A549 (cell line): ENCODE measurements at regions not wholly inside any gene's neighbourhood (a gene's known extent, or its start where the extent isn't known, plus 50 kb on each side); places are given as distances from the start of the nearest gene placed in this dataset.

Experiments used
- ATAC-seq, 2 experiments: fragments of 200-7000 bp in 1 of 2; fragments of >200 bp in 1 of 2; cut with Nextera tagmentation in 1 of 2; cut with Tn5 transposase in 1 of 2; 3 replicates each; pipeline versions ENCODE4 v1.8.0 to v1.9.1; 2018 to 2020; ENCODE audit warnings: mild to moderate bottlenecking in 1 of 2, moderate library complexity in 1 of 2
- CTCF ChIA-PET: fragments of 300-600 bp; sonication (Branson Sonifier 250); formaldehyde crosslinking; extraction: SDS; loops from one replicate; lab custom pipeline; 2021; ENCODE audit warnings: antibody characterized with exemption, inconsistent platforms; lab: Yijun Ruan, JAX
- POLR2A ChIA-PET: fragments of 350-600 bp; formaldehyde crosslinking; extraction: SDS; loops from one replicate; lab custom pipeline; 2021; ENCODE audit warnings: antibody characterized with exemption, inconsistent platforms; lab: Yijun Ruan, JAX
- DNase-seq, 2 experiments: peaks; one replicate each; pipeline versions ENCODE4 v3.0.0 to v3.0.0-alpha.2; 2011 to 2016; ENCODE audit warnings: low read depth in 1 of 2, low spot score in 1 of 2
- FAIRE-seq: peaks from 2 replicates; lab custom pipeline; 2011; peaks lifted over from hg19 to GRCh38; lab: Jason Lieb, UNC
- H3K27ac ChIP-seq, 2 experiments: fragments of >200 bp; sonication (Bioruptor Twin); formaldehyde crosslinking; 3 replicates each; pipeline ENCODE4 v1.5.1; 2016 to 2017
- H3K4me1 ChIP-seq: fragments of >200 bp; sonication (Bioruptor Twin); formaldehyde crosslinking; 3 replicates; pipeline ENCODE4 v1.6.1; 2016
- H3K4me2 ChIP-seq: fragments of >200 bp; sonication (Bioruptor Twin); formaldehyde crosslinking; 3 replicates; pipeline ENCODE4 v1.6.1; 2016
- H3K4me3 ChIP-seq: fragments of >200 bp; sonication (Bioruptor Twin); formaldehyde crosslinking; 3 replicates; pipeline ENCODE4 v1.5.1; 2016
- H3K9me3 ChIP-seq: fragments of >200 bp; sonication (Bioruptor Twin); formaldehyde crosslinking; 3 replicates; pipeline ENCODE4 v1.6.1; 2016
- CBX8 ChIP-seq: fragments of 200-600 bp; sonication (generic); IDR thresholded peaks from 2 replicates; pipeline ENCODE4 v1.6.1; 2016
- CEBPB ChIP-seq, 2 experiments: fragments of >200 bp in 1 of 2; sonication (Bioruptor Twin) in 1 of 2; formaldehyde crosslinking in 1 of 2; IDR thresholded peaks; 2 replicates each; pipeline ENCODE4 v1.6.1; 2012 to 2016
- CHD2 ChIP-seq: fragments of 150-350 bp; IDR thresholded peaks from 2 replicates; pipeline ENCODE4 v1.6.1; 2014; ENCODE audit warnings: low read length; ENCODE audit not compliant: partially characterized antibody
- CHD4 ChIP-seq: fragments of 200-600 bp; sonication (generic); IDR thresholded peaks from 2 replicates; pipeline ENCODE4 v1.6.1; 2016; ENCODE audit warnings: antibody characterized with exemption, mild to moderate bottlenecking, borderline replicate concordance
- EHF ChIP-seq: fragments of 250-450 bp; sonication (Bioruptor Pico); IDR thresholded peaks from 2 replicates; pipeline ENCODE4 v1.5.0; 2020; ENCODE audit warnings: mild to moderate bottlenecking
- EHMT2 ChIP-seq: fragments of 200-600 bp; sonication (generic); IDR thresholded peaks from 2 replicates; pipeline ENCODE4 v1.6.1; 2016; ENCODE audit warnings: antibody characterized with exemption, low read depth, mild to moderate bottlenecking, moderate library complexity
- EP300 ChIP-seq, 2 experiments: fragments of >200 bp; sonication (Bioruptor Twin); formaldehyde crosslinking; IDR thresholded peaks; 2 replicates in 1 of 2; 3 replicates in 1 of 2; pipeline ENCODE4 v1.6.1; 2016 to 2017
- ESRRA ChIP-seq: fragments of 150-350 bp; IDR thresholded peaks from 2 replicates; pipeline ENCODE4 v1.6.1; 2014; ENCODE audit warnings: mild to moderate bottlenecking, low read length, borderline replicate concordance
- FOSB ChIP-seq: fragments of 250-450 bp; sonication (Bioruptor Pico); IDR thresholded peaks from 2 replicates; pipeline ENCODE4 v1.5.0; 2020; ENCODE audit warnings: mild to moderate bottlenecking, moderate library complexity
- FOSL2 ChIP-seq, 2 experiments: fragments of 450-650 bp in 1 of 2; fragments of >200 bp in 1 of 2; sonication (Bioruptor Twin) in 1 of 2; formaldehyde crosslinking; IDR thresholded peaks; 2 replicates each; pipeline versions ENCODE4 v1.5.0 to v1.6.1; 2016 to 2020; ENCODE audit warnings: mild to moderate bottlenecking in 1 of 2, moderate library complexity in 1 of 2
- HEYL ChIP-seq: fragments of 250-450 bp; sonication (Bioruptor Pico); IDR thresholded peaks from 2 replicates; pipeline ENCODE4 v1.8.0; 2021; ENCODE audit warnings: mild to moderate bottlenecking, moderate library complexity
- JUNB ChIP-seq: fragments of >200 bp; sonication (Bioruptor Twin); formaldehyde crosslinking; IDR thresholded peaks from 2 replicates; pipeline ENCODE4 v1.6.1; 2016
- KDM1A ChIP-seq: fragments of 200-600 bp; sonication (generic); IDR thresholded peaks from 2 replicates; pipeline ENCODE4 v1.6.1; 2016; ENCODE audit warnings: low read depth, mild to moderate bottlenecking
- KDM5A ChIP-seq: fragments of 200-600 bp; sonication (generic); IDR thresholded peaks from 2 replicates; pipeline ENCODE4 v1.6.1; 2016; ENCODE audit warnings: antibody characterized with exemption, mild to moderate bottlenecking
- MAZ ChIP-seq: fragments of 150-350 bp; IDR thresholded peaks from 2 replicates; pipeline ENCODE4 v1.6.1; 2014; ENCODE audit warnings: antibody characterized with exemption, low read depth, low read length, borderline replicate concordance
- NFE2L2 ChIP-seq: fragments of 150-350 bp; conservative IDR thresholded peaks from 2 replicates; pipeline ENCODE4 v1.6.1; 2014; ENCODE audit warnings: low read length
- NPAS2 ChIP-seq: fragments of 250-450 bp; sonication (Bioruptor Pico); IDR thresholded peaks from 2 replicates; pipeline ENCODE4 v1.8.0; 2022; ENCODE audit warnings: mild to moderate bottlenecking, moderate library complexity, borderline replicate concordance
- POLR2A ChIP-seq: IDR thresholded peaks from 2 replicates; pipeline ENCODE4 v1.6.1; 2012; ENCODE audit warnings: mild to moderate bottlenecking, low read length
- POLR2AphosphoS2 ChIP-seq: conservative IDR thresholded peaks from 2 replicates; pipeline ENCODE4 v1.6.1; 2012; ENCODE audit warnings: low read length, improper control_type of control experiment, inconsistent platforms
- RAD21 ChIP-seq, 2 experiments: fragments of >200 bp in 1 of 2; sonication (Bioruptor Twin) in 1 of 2; formaldehyde crosslinking in 1 of 2; IDR thresholded peaks in 1 of 2; conservative IDR thresholded peaks in 1 of 2; 2 replicates in 1 of 2; 3 replicates in 1 of 2; pipeline ENCODE4 v1.6.1; 2012 to 2018; ENCODE audit warnings: inconsistent platforms in 1 of 2
- SMC3 ChIP-seq: fragments of >200 bp; sonication (Bioruptor Twin); formaldehyde crosslinking; IDR thresholded peaks from 3 replicates; pipeline ENCODE4 v1.6.1; 2018; ENCODE audit warnings: inconsistent platforms
- SREBF2 ChIP-seq: fragments of 450-650 bp; IDR thresholded peaks from 2 replicates; pipeline ENCODE4 v1.6.1; 2014; ENCODE audit warnings: mild to moderate bottlenecking, moderate library complexity
- TFCP2L1 ChIP-seq: fragments of 250-450 bp; sonication (Bioruptor Pico); IDR thresholded peaks from 2 replicates; pipeline ENCODE4 v1.5.0; 2021; ENCODE audit warnings: mild to moderate bottlenecking
- TP53 ChIP-seq: fragments of 250-450 bp; sonication (Bioruptor Pico); IDR thresholded peaks from 2 replicates; pipeline ENCODE4 v1.5.0; 2021; ENCODE audit warnings: mild to moderate bottlenecking, moderate library complexity
- ZFP36 ChIP-seq: fragments of 450-650 bp; IDR thresholded peaks from 2 replicates; pipeline ENCODE4 v1.6.1; 2014; ENCODE audit warnings: borderline replicate concordance; ENCODE audit not compliant: partially characterized antibody
- ZNF302 ChIP-seq: fragments of 250-450 bp; sonication (Bioruptor Pico); IDR thresholded peaks from 2 replicates; pipeline ENCODE4 v1.9.0; 2021; ENCODE audit warnings: inconsistent platforms, mild to moderate bottlenecking, moderate library complexity
- WGBS: methylation state at CpG from one replicate; pipeline ENCODE4 v1.1.6; 2017; ENCODE audit errors: missing lambda C conversion rate; 5-methylcytosine and 5-hydroxymethylcytosine counted together
- TF ChIP-seq, protein P1 (sequence below): IDR thresholded peaks from 2 replicates; pipeline ENCODE4 v1.6.1; 2012; ENCODE audit warnings: low read depth, borderline replicate concordance
- TF ChIP-seq, protein P2 (sequence below): fragments of 200-600 bp; sonication (generic); IDR thresholded peaks from 2 replicates; pipeline ENCODE4 v1.6.1; 2016; ENCODE audit warnings: antibody characterized with exemption, mild to moderate bottlenecking, moderate library complexity
- TF ChIP-seq, protein P3 (sequence below): fragments of 250-450 bp; sonication (Bioruptor Pico); IDR thresholded peaks from 2 replicates; pipeline ENCODE4 v1.5.0; 2020; ENCODE audit warnings: low read depth, mild to moderate bottlenecking, moderate library complexity
- TF ChIP-seq, protein P4 (sequence below): IDR thresholded peaks from 2 replicates; pipeline ENCODE4 v1.6.1; 2012
- TF ChIP-seq, protein P5 (sequence below): fragments of >200 bp; sonication (Bioruptor Twin); formaldehyde crosslinking; IDR thresholded peaks from 2 replicates; pipeline ENCODE4 v1.6.1; 2016
- TF ChIP-seq, protein P6 (sequence below): IDR thresholded peaks from 2 replicates; pipeline ENCODE4 v1.6.1; 2012
- TF ChIP-seq, protein P7 (sequence below): fragments of >200 bp; sonication (Bioruptor Twin); formaldehyde crosslinking; IDR thresholded peaks from 3 replicates; pipeline ENCODE4 v1.6.1; 2016

DNA sequence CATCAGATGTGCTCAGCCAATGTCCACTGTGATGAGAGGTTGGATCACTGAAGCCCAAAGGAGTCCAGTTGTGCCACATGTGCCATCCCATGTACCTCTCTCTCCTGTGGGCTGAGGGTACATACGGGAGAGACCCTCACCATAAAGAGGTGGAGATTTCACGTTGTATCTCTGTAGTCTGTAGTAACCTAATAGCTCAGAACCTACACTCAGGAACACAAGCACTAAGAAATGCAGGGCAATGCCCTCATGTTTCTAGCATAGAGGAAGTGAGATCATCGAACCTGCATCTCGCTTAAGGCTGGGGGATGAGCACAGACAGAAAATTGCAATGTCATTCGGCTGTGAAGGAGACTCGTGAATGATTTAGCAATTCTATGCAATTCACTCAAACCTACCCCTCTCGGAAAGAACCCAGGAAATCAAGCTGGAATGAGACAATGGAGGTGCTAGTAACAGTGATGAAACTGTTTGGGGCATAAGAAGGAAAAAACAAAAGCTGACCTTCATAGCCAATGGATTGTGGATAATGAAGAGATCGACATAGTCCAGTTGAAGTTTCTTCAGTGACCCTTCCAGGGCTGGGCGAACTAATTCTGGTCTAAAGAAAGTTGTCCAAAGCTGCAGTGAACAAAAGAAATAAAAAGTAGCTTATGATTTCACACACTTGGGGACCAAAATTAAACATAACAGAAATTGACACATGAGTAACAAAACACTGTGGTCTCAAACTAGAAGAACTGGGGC lies 80.3 kb upstream of the UCN3 start:
- ChIA-PET POLR2A (interaction anchor here (1.1 to 1.4 kb wide), 3 partner anchors 188 to 337 kb away, joined by 3 to 8 read pairs (median 4); partner anchors contain the start of gene AKR1C3), CTCF (interaction anchor here (0.6 to 5.3 kb wide), 24 partner anchors 10 to 470 kb away, joined by 3 to 68 read pairs (median 4); no protein-coding TSS in a partner anchor)
- Histone ChIP-seq H3K4me3 (no peak overlapping the region), H3K4me1 (peaks cover 41% of the 10 kb centered on the region), H3K4me2 (peak overlapping the region; percentile 56), H3K27ac (peak overlapping the region; percentile 96 to 97), H3K9me3 (peaks cover 46% of the 10 kb centered on the region)
- ATAC-seq = peak; percentile 89 to 92
- peak; percentile 77 to 95 for DNase-seq
- FAIRE-seq = peak; percentile 76
- WGBS = 9% methylated on average over 9 of the region's 9 CpGs
- no peak for TF ChIP-seq MAZ
- peak; percentile 99 for TF ChIP-seq NFE2L2
- TF ChIP-seq EHMT2 = no peak
- TF ChIP-seq CHD2 = peak; percentile 28
- TF ChIP-seq ESRRA = no peak
- TF ChIP-seq SREBF2 = no peak
- no peak for TF ChIP-seq POLR2AphosphoS2
- peak; percentile 19 to 46; a peak in 3 of 5 replicates for TF ChIP-seq RAD21 (conservative IDR thresholded peaks at IDR 0.05 in 1 of 2, IDR thresholded peaks at IDR 0.05 in 1 of 2)
- no peak for TF ChIP-seq CBX8
- no peak for TF ChIP-seq ZNF302 (CRISPR knock-in tag)
- no peak for TF ChIP-seq ZFP36
- TF ChIP-seq, protein P1, sequence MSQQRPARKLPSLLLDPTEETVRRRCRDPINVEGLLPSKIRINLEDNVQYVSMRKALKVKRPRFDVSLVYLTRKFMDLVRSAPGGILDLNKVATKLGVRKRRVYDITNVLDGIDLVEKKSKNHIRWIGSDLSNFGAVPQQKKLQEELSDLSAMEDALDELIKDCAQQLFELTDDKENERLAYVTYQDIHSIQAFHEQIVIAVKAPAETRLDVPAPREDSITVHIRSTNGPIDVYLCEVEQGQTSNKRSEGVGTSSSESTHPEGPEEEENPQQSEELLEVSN = peak; percentile 59; the same call in 1 of the 2 replicates
- TF ChIP-seq EHF (CRISPR knock-in tag) = no peak; the same call in 1 of the 2 replicates
- TF ChIP-seq, protein P2, sequence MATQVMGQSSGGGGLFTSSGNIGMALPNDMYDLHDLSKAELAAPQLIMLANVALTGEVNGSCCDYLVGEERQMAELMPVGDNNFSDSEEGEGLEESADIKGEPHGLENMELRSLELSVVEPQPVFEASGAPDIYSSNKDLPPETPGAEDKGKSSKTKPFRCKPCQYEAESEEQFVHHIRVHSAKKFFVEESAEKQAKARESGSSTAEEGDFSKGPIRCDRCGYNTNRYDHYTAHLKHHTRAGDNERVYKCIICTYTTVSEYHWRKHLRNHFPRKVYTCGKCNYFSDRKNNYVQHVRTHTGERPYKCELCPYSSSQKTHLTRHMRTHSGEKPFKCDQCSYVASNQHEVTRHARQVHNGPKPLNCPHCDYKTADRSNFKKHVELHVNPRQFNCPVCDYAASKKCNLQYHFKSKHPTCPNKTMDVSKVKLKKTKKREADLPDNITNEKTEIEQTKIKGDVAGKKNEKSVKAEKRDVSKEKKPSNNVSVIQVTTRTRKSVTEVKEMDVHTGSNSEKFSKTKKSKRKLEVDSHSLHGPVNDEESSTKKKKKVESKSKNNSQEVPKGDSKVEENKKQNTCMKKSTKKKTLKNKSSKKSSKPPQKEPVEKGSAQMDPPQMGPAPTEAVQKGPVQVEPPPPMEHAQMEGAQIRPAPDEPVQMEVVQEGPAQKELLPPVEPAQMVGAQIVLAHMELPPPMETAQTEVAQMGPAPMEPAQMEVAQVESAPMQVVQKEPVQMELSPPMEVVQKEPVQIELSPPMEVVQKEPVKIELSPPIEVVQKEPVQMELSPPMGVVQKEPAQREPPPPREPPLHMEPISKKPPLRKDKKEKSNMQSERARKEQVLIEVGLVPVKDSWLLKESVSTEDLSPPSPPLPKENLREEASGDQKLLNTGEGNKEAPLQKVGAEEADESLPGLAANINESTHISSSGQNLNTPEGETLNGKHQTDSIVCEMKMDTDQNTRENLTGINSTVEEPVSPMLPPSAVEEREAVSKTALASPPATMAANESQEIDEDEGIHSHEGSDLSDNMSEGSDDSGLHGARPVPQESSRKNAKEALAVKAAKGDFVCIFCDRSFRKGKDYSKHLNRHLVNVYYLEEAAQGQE = no peak
- no peak for TF ChIP-seq KDM5A
- TF ChIP-seq KDM1A = no peak
- no peak for TF ChIP-seq HEYL (CRISPR knock-in tag)
- TF ChIP-seq, protein P3, sequence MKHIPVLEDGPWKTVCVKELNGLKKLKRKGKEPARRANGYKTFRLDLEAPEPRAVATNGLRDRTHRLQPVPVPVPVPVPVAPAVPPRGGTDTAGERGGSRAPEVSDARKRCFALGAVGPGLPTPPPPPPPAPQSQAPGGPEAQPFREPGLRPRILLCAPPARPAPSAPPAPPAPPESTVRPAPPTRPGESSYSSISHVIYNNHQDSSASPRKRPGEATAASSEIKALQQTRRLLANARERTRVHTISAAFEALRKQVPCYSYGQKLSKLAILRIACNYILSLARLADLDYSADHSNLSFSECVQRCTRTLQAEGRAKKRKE (CRISPR knock-in tag) = peak; percentile 89; the same call in 1 of the 2 replicates
- no peak for TF ChIP-seq FOSL2 (IDR thresholded peaks at IDR 0.05)
- peak; percentile 67 for TF ChIP-seq FOSL2 (CRISPR knock-in tag; IDR thresholded peaks at IDR 0.05)
- TF ChIP-seq, protein P4, sequence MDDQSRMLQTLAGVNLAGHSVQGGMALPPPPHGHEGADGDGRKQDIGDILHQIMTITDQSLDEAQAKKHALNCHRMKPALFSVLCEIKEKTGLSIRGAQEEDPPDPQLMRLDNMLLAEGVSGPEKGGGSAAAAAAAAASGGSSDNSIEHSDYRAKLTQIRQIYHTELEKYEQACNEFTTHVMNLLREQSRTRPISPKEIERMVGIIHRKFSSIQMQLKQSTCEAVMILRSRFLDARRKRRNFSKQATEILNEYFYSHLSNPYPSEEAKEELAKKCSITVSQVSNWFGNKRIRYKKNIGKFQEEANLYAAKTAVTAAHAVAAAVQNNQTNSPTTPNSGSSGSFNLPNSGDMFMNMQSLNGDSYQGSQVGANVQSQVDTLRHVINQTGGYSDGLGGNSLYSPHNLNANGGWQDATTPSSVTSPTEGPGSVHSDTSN = no peak
- peak; percentile 18; the same call in 1 of the 3 replicates for TF ChIP-seq SMC3
- TF ChIP-seq, protein P5, sequence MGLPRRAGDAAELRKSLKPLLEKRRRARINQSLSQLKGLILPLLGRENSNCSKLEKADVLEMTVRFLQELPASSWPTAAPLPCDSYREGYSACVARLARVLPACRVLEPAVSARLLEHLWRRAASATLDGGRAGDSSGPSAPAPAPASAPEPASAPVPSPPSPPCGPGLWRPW = peak; percentile 67; the same call in 1 of the 2 replicates
- 0 out of 2 replicates have a peak, but pooled peaks have one; percentile 38 for TF ChIP-seq JUNB
- no peak; the same call in 1 of the 2 replicates for TF ChIP-seq POLR2A
- peak; percentile 88 to 91 for TF ChIP-seq CEBPB (IDR thresholded peaks at IDR 0.05)
- TF ChIP-seq TFCP2L1 (CRISPR knock-in tag) = no peak
- TF ChIP-seq TP53 (CRISPR knock-in tag) = peak; percentile 44; the same call in 1 of the 2 replicates
- TF ChIP-seq EP300 (IDR thresholded peaks at IDR 0.05) = peak; percentile 83 to 86; a peak in 3 of 5 replicates
- no peak for TF ChIP-seq NPAS2 (CRISPR knock-in tag)
- TF ChIP-seq, protein P6, sequence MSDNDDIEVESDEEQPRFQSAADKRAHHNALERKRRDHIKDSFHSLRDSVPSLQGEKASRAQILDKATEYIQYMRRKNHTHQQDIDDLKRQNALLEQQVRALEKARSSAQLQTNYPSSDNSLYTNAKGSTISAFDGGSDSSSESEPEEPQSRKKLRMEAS = peak; percentile 79
- TF ChIP-seq, protein P7, sequence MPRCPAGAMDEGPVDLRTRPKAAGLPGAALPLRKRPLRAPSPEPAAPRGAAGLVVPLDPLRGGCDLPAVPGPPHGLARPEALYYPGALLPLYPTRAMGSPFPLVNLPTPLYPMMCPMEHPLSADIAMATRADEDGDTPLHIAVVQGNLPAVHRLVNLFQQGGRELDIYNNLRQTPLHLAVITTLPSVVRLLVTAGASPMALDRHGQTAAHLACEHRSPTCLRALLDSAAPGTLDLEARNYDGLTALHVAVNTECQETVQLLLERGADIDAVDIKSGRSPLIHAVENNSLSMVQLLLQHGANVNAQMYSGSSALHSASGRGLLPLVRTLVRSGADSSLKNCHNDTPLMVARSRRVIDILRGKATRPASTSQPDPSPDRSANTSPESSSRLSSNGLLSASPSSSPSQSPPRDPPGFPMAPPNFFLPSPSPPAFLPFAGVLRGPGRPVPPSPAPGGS = 0 out of 3 replicates have a peak, but pooled peaks have one; percentile 22
- TF ChIP-seq FOSB (CRISPR knock-in tag) = no peak
- no peak for TF ChIP-seq CHD4
